ENCODE measurements at regions not wholly inside any gene's neighbourhood (a gene's known extent, or its start where the extent isn't known, plus 50 kb on each side); places are given as distances from the start of the nearest gene placed in this dataset.

- no peak for TF ChIP-seq CTCF (IDR thresholded peaks at IDR 0.05; ENCODE audit: borderline replicate concordance, extremely low read depth, low read length, poor library complexity, severe bottlenecking)
- TF ChIP-seq EZH2 (IDR thresholded peaks at IDR 0.05; ENCODE audit: borderline replicate concordance, low read depth, low read length, severe bottlenecking) = no peak
These were observed 1420.1 kb upstream of the TENM3 start for GRCh38 chr4:180823108-180823507.
